SU-DHL-6 (cell line): ENCODE measurements at regions not wholly inside any gene's neighbourhood (a gene's known extent, or its start where the extent isn't known, plus 50 kb on each side); places are given as distances from the start of the nearest gene placed in this dataset.

Source experiments
- EZH2phosphoT487 ChIP-seq: fragments of 200-600 bp; sonication (generic), shearing (Covaris generic); conservative IDR thresholded peaks from 2 replicates; pipeline ENCODE4 v1.6.1; 2018; ENCODE audit warnings: mild to moderate bottlenecking, antibody characterized with exemption, low read length, moderate library complexity, mixed read lengths
- TF ChIP-seq, protein P1 (sequence below): fragments of 200-600 bp; sonication (generic); IDR thresholded peaks from one replicate; pipeline ENCODE4 v1.5.1; 2017; ENCODE audit warnings: antibody characterized with exemption, mild to moderate bottlenecking, low read length, moderate library complexity; ENCODE audit not compliant: insufficient read depth, poor library complexity, severe bottlenecking

DNA sequence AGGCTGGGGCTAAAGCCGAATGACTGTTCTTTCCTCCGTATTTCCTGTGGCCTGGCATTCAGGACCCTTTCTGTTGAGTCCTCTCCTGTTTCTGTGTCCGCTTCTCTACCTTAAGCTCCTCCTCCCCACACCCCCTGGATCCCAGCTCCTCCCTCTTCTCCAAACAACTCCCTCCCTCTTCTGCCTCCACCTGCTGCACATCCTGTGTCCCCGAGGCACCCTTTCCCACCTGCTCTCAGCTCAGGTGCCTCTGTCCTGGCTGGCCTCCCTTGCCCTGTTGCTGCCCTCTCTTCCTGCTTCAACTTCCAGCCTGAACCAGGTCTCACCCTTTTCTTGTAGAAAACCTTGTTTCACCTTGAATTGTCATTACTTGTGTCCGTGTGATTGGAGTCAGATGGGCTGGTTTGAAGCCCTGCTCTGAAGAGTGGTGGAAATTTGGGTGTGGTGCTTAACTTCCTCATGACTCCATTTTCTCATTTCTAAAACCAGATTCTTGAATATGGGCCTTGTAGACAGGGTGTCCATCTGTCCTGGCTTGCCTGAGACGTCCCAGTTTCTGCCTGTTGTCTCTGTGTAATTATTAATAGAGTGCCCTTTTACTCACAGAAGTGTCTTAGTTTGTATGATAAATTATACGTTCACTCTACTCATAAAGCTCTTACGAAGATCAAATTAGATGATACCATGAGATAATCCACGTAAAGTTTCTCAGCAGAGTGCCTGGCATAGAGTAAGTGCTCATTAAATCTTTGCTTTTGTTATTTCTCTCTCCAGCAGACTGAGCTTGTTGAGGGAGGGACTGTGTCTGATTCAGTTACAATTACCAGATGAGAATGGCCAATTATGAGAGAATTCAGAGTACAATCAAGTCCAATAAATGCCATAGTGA lies 58.9 kb upstream of the TRABD2B start:
- TF ChIP-seq, protein P1, sequence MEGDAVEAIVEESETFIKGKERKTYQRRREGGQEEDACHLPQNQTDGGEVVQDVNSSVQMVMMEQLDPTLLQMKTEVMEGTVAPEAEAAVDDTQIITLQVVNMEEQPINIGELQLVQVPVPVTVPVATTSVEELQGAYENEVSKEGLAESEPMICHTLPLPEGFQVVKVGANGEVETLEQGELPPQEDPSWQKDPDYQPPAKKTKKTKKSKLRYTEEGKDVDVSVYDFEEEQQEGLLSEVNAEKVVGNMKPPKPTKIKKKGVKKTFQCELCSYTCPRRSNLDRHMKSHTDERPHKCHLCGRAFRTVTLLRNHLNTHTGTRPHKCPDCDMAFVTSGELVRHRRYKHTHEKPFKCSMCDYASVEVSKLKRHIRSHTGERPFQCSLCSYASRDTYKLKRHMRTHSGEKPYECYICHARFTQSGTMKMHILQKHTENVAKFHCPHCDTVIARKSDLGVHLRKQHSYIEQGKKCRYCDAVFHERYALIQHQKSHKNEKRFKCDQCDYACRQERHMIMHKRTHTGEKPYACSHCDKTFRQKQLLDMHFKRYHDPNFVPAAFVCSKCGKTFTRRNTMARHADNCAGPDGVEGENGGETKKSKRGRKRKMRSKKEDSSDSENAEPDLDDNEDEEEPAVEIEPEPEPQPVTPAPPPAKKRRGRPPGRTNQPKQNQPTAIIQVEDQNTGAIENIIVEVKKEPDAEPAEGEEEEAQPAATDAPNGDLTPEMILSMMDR, result no peak
- no peak for TF ChIP-seq EZH2phosphoT487
